NOMO-1 treated with DMSO at 0.1 percent for 48 hours (cell line): ENCODE measurements at regions not wholly inside any gene's neighbourhood (a gene's known extent, or its start where the extent isn't known, plus 50 kb on each side); places are given as distances from the start of the nearest gene placed in this dataset.

Source experiments
- DNase-seq: peaks from one replicate; lab custom pipeline; 2025; ENCODE audit not compliant: unreplicated experiment; lab: John Stamatoyannopoulos, UW

GRCh38 chr14:101705733-101706508 lies 55.6 kb upstream of the PPP2R5C start:
- DNase-seq, result no peak

GRCh38 chr14:101706509-101707067 lies 54.9 kb upstream of the PPP2R5C start:
- no peak for DNase-seq

- DNase-seq, result peak; percentile 78
Measured at GRCh38 chr14:101707068-101707842, 54.3 kb upstream of the PPP2R5C start.

- no peak for DNase-seq
Measured at GRCh38 chr14:101707863-101708620, 53.5 kb upstream of the PPP2R5C start.

DNA sequence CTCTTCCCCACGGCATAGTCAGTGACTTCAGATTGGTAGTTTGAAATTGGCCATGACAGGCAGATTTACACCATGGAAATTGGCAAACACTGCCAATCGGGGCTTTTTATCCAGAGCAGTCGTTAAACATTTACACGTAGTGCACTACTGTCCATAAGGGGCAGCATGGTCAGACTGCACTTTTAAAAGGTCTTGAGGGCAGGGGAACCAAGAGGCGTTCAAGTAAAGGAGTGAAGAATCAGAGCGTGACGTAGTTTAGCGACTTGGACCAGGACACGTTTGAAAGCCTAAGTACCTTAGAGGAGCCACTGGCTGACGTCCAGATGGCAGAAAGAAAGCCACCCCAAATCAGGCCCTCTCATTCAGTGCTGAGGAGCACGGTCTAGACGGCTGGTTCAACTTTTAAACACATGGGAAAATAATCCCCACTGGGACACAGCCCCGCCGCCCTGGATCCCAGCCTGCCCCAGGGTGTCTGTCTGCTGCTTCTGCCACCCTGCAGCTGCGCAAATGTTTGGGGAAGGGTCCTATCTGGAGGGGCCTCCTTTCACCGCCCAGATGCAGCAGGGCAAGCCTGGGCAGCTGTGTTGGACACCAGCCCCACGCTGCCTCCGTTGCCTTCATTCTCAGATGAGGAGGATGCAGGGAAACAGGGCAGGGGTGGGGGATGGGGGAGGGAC lies 52.5 kb upstream of the PPP2R5C start:
- no peak for DNase-seq

DNA sequence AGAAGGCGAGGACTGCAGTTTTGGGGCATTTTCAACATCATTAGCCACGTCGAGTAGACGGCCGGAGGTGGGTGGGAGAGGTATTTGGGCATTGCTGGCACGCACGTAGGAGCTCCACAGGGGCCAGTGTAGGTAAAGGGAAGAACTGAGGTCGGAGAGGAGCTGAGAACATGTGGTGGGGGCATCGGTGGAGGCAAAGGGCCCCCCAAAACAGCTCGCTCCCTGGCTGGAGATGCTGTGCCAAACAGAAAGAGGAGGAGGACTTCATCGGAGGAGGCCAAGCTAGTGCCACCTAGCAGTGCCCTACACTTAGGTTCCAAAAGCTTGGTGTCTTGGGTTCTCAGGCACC lies 52.0 kb upstream of the PPP2R5C start:
- no peak for DNase-seq

- DNase-seq, result no peak
Measured at GRCh38 chr14:101709962-101710931, 51.3 kb upstream of the PPP2R5C start.

DNA sequence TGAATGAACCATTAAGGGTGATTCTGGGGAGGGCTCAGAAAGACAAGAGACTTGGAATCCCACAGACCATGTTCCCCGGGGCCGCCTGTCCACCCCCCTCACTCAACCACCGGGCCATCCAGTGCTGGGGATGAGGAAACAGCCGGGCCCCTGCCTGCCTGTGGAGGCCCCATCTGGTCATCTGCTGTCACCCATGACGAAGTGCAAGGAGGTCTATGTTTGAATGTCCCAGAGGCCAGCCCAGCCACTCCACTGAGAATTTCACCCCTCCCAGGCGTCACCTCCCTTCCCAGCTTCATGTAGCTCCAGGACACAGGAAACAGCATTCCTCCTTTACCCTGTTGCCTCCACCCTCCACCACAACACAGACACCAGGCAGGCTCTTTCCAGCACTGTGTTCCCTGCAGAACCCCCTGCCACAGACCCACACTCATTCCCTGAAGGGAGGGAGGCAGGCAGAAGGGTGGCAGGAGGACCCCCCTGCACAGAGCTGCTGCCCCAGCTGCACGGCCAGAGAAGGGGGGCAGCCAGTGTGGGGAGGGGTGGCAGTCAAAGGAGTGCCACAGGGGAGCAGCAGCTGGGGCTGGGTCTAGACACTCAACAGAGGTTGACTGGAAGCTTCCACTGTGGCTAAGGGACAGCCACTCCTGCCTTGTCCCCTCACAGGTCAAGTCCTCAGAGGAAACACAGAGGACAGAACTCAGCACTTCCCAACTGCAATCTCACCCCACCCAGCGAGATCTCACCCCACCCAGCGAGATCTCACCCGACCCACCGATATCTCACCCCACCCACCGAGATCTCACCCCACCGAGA lies 50.3 kb upstream of the PPP2R5C start:
- no peak for DNase-seq
